Caco-2 (cell line): ENCODE measurements at regions not wholly inside any gene's neighbourhood (a gene's known extent, or its start where the extent isn't known, plus 50 kb on each side); places are given as distances from the start of the nearest gene placed in this dataset.

Source experiments
- BruUV-seq: library from RNA; stranded (reverse); fragments of 400-500 nt; replicated peaks from 2 replicates; lab custom pipeline; 2021; lab: Mats Ljungman, UMichigan
- CTCF ChIA-PET: fragments of 300-600 bp; sonication (Branson Sonifier 250); formaldehyde crosslinking; loops from one replicate; lab custom pipeline; 2022; ENCODE audit warnings: antibody characterized with exemption; lab: Charles Lee
- POLR2A ChIA-PET: fragments of 300-600 bp; sonication (Branson Sonifier 250); formaldehyde crosslinking; loops from one replicate; lab custom pipeline; 2022; ENCODE audit warnings: antibody characterized with exemption; lab: Charles Lee
- DNase-seq, 2 experiments: peaks; one replicate each; pipeline versions ENCODE4 v3.0.0 to v3.0.0-alpha.2; 2020 to 2022
- H3K27me3 ChIP-seq: replicated peaks from 2 replicates; pipeline ENCODE4 v1.6.0; 2011; ENCODE audit warnings: low read length; ENCODE audit not compliant: control insufficient read depth, insufficient read depth
- H3K36me3 ChIP-seq: 2 replicates; pipeline ENCODE4 v1.5.1; 2011; ENCODE audit warnings: low read length; ENCODE audit not compliant: control insufficient read depth, insufficient read depth
- H3K4me1 ChIP-seq: fragments of 250-450 bp; sonication (Bioruptor Pico); 2 replicates; pipeline ENCODE4 v1.5.1; 2020; ENCODE audit warnings: mild to moderate bottlenecking
- H3K4me3 ChIP-seq: 2 replicates; pipeline ENCODE4 v1.5.1; 2011; ENCODE audit warnings: low read depth, mild to moderate bottlenecking, control low read depth, low read length
- H3K9me3 ChIP-seq: fragments of 250-450 bp; sonication (Bioruptor Pico); 2 replicates; pipeline ENCODE4 v1.5.1; 2020; ENCODE audit warnings: mild to moderate bottlenecking, moderate library complexity
- H3K27ac Mint-ChIP-seq: one replicate; pipeline ENCODE4 v1.8.0; 2022; ENCODE audit warnings: mixed read lengths; ENCODE audit not compliant: unreplicated experiment
- H3K27me3 Mint-ChIP-seq: one replicate; pipeline ENCODE4 v1.8.0; 2022; ENCODE audit warnings: mixed read lengths; ENCODE audit not compliant: insufficient read depth, unreplicated experiment
- H3K36me3 Mint-ChIP-seq: one replicate; pipeline ENCODE4 v1.8.0; 2022; ENCODE audit warnings: mild to moderate bottlenecking, mixed read lengths; ENCODE audit not compliant: insufficient read depth, unreplicated experiment
- H3K4me1 Mint-ChIP-seq: one replicate; pipeline ENCODE4 v1.8.0; 2022; ENCODE audit warnings: low read depth, mixed read lengths; ENCODE audit not compliant: unreplicated experiment
- H3K4me3 Mint-ChIP-seq: one replicate; pipeline ENCODE4 v1.8.0; 2022; ENCODE audit warnings: mild to moderate bottlenecking, moderate library complexity, mixed read lengths; ENCODE audit not compliant: unreplicated experiment
- H3K9me3 Mint-ChIP-seq: one replicate; pipeline ENCODE4 v1.8.0; 2022; ENCODE audit warnings: mixed read lengths; ENCODE audit not compliant: unreplicated experiment
- CTCF ChIP-seq, 2 experiments: fragments of 200-600 bp in 1 of 2; IDR thresholded peaks; 1 replicate in 1 of 2; 2 replicates in 1 of 2; pipeline versions ENCODE4 v1.5.1 to v1.8.0; 2011 to 2022; ENCODE audit warnings: antibody characterized with exemption in 1 of 2, control low read depth in 1 of 2, inconsistent platforms in 1 of 2, low read depth in 1 of 2, low read length in 1 of 2, mild to moderate bottlenecking in 1 of 2, moderate library complexity in 1 of 2; ENCODE audit not compliant: insufficient read depth in 1 of 2, severe bottlenecking in 1 of 2, unreplicated experiment in 1 of 2
- intact Hi-C: fragments of 100-400 bp; cut with micrococcal nuclease; formaldehyde crosslinking; loops from one replicate; pipeline ENCODE4 v1.10.0; 2022; ENCODE audit not compliant: unreplicated experiment

GRCh38 chr1:82064691-82065090, 264.0 kb downstream of the ADGRL2 start:
- H3K4me1 ChIP-seq = no peaks in the 10 kb centered on the region
- no peak for DNase-seq
- H3K36me3 ChIP-seq = no peaks in the 10 kb centered on the region
- H3K4me1 Mint-ChIP-seq = no peaks in the 10 kb centered on the region
- no peaks in the 10 kb centered on the region for H3K9me3 ChIP-seq
- no TSS peak for BruUV-seq
- no peaks in the 10 kb centered on the region for H3K27me3 Mint-ChIP-seq
- intact Hi-C loops = no loop called here
- TF ChIP-seq CTCF (IDR thresholded peaks at IDR 0.05; ENCODE audit: insufficient read depth in 1 of 2, low read depth in 1 of 2, low read length in 1 of 2, severe bottlenecking in 1 of 2, unreplicated experiment in 1 of 2) = no peak
- H3K4me3 Mint-ChIP-seq = no peak overlapping the region
- no peaks in the 10 kb centered on the region for H3K36me3 Mint-ChIP-seq
- H3K27ac Mint-ChIP-seq = no peak overlapping the region
- ChIA-PET POLR2A (no interaction called here), CTCF (no interaction called here)
- H3K9me3 Mint-ChIP-seq = no peaks in the 10 kb centered on the region
- no peak overlapping the region for H3K4me3 ChIP-seq
- H3K27me3 ChIP-seq = no peaks in the 10 kb centered on the region

GRCh38 chr1:82062206-82062605, 261.5 kb downstream of the ADGRL2 start:
- Histone ChIP-seq H3K9me3 (no peaks in the 10 kb centered on the region), H3K36me3 (no peaks in the 10 kb centered on the region), H3K4me3 (no peak overlapping the region), H3K27me3 (no peaks in the 10 kb centered on the region), H3K4me1 (no peaks in the 10 kb centered on the region)
- Mint-ChIP-seq H3K27ac (no peak overlapping the region), H3K36me3 (no peaks in the 10 kb centered on the region), H3K4me1 (no peaks in the 10 kb centered on the region), H3K27me3 (no peaks in the 10 kb centered on the region), H3K4me3 (no peak overlapping the region), H3K9me3 (no peaks in the 10 kb centered on the region)
- no peak for TF ChIP-seq CTCF (IDR thresholded peaks at IDR 0.05; ENCODE audit: insufficient read depth in 1 of 2, low read depth in 1 of 2, low read length in 1 of 2, severe bottlenecking in 1 of 2, unreplicated experiment in 1 of 2)
- ChIA-PET POLR2A (no interaction called here), CTCF (no interaction called here)
- intact Hi-C loops = no loop called here
- BruUV-seq = no TSS peak
- no peak for DNase-seq

GRCh38 chr1:82059959-82060358, 259.2 kb downstream of the ADGRL2 start:
- ChIA-PET POLR2A (no interaction called here), CTCF (no interaction called here)
- H3K4me3 ChIP-seq = no peak overlapping the region
- no peaks in the 10 kb centered on the region for H3K27me3 ChIP-seq
- no peaks in the 10 kb centered on the region for H3K9me3 Mint-ChIP-seq
- intact Hi-C loops = no loop called here
- no TSS peak for BruUV-seq
- no peak overlapping the region for H3K4me3 Mint-ChIP-seq
- TF ChIP-seq CTCF (IDR thresholded peaks at IDR 0.05; ENCODE audit: insufficient read depth in 1 of 2, low read depth in 1 of 2, low read length in 1 of 2, severe bottlenecking in 1 of 2, unreplicated experiment in 1 of 2) = no peak
- H3K4me1 ChIP-seq = no peaks in the 10 kb centered on the region
- peaks cover 4% of the 10 kb centered on the region for H3K27me3 Mint-ChIP-seq
- DNase-seq = no peak
- no peak overlapping the region for H3K27ac Mint-ChIP-seq
- no peaks in the 10 kb centered on the region for H3K4me1 Mint-ChIP-seq
- no peaks in the 10 kb centered on the region for H3K9me3 ChIP-seq
- no peaks in the 10 kb centered on the region for H3K36me3 Mint-ChIP-seq
- H3K36me3 ChIP-seq = no peaks in the 10 kb centered on the region
